HepG2 (cell line): ENCODE measurements at regions not wholly inside any gene's neighbourhood (a gene's known extent, or its start where the extent isn't known, plus 50 kb on each side); places are given as distances from the start of the nearest gene placed in this dataset.

ENCODE experiments used
- ATAC-seq: fragments of 200-7000 bp; cut with Tn5 transposase; 3 replicates; pipeline ENCODE4 v1.9.1; 2020; ENCODE audit warnings: mild to moderate bottlenecking, moderate library complexity
- BruUV-seq: library from RNA; stranded (reverse); fragments of 400-500 nt; replicated peaks from 2 replicates; lab custom pipeline; 2021; lab: Mats Ljungman, UMichigan
- CTCF ChIA-PET: fragments of 300-600 bp; formaldehyde crosslinking; extraction: SDS; loops from one replicate; lab custom pipeline; 2021; ENCODE audit warnings: low total read pairs, inconsistent platforms, low intra/inter-chr PET ratio; lab: Yijun Ruan, JAX
- POLR2A ChIA-PET: fragments of 350-600 bp; sonication (Branson Sonifier 250); formaldehyde crosslinking; loops from one replicate; lab custom pipeline; 2020; ENCODE audit warnings: antibody characterized with exemption, inconsistent platforms; lab: Yijun Ruan, JAX
- DNase-seq: peaks from one replicate; pipeline ENCODE4 v3.0.0-alpha.2; 2015; ENCODE audit warnings: low spot score
- FAIRE-seq: peaks from 3 replicates; lab custom pipeline; 2011; peaks lifted over from hg19 to GRCh38; lab: Jason Lieb, UNC
- H2AFZ ChIP-seq: one replicate; pipeline ENCODE4 v1.6.1; 2011; ENCODE audit warnings: low read length, inconsistent platforms
- H3K27ac ChIP-seq: fragments of 300-600 bp; 3 replicates; pipeline ENCODE4 v1.8.0; 2011; ENCODE audit warnings: mixed run types, mild to moderate bottlenecking, mixed read lengths, low read length, inconsistent platforms; ENCODE audit not compliant: insufficient read depth; ENCODE audit errors: extremely low read length
- H3K27me3 ChIP-seq, 2 experiments: fragments of 200-600 bp in 1 of 2; 2 replicates in 1 of 2; 3 replicates in 1 of 2; pipeline versions ENCODE4 v1.6.0 to v1.8.0; 2011; ENCODE audit warnings: low read length in 2 of 2, mild to moderate bottlenecking in 2 of 2, moderate library complexity in 2 of 2, inconsistent platforms in 1 of 2; ENCODE audit not compliant: insufficient read depth in 2 of 2, control insufficient read depth in 1 of 2
- H3K36me3 ChIP-seq, 2 experiments: fragments of 200-600 bp in 1 of 2; replicated peaks in 1 of 2; 2 replicates in 1 of 2; 3 replicates in 1 of 2; pipeline versions ENCODE4 v1.5.1 to v1.8.0; 2011; ENCODE audit warnings: low read length in 2 of 2, inconsistent platforms in 1 of 2; ENCODE audit not compliant: insufficient read depth in 2 of 2, control insufficient read depth in 1 of 2
- H3K4me1 ChIP-seq: 2 replicates; pipeline ENCODE4 v1.5.1; 2012; ENCODE audit warnings: low read length, inconsistent platforms; ENCODE audit not compliant: insufficient read depth
- H3K4me2 ChIP-seq: 2 replicates; pipeline ENCODE4 v1.6.0; 2011; ENCODE audit warnings: low read depth, low read length, inconsistent platforms
- H3K4me3 ChIP-seq, 3 experiments: fragments of 200-600 bp in 1 of 3; sonication (generic), shearing (Covaris generic) in 1 of 3; replicated peaks in 1 of 3; 2 replicates each; pipeline ENCODE4 v1.5.1; 2011 to 2016; ENCODE audit warnings: low read length in 3 of 3, inconsistent platforms in 2 of 3, low read depth in 2 of 3, mild to moderate bottlenecking in 2 of 3, control low read depth in 1 of 3, mixed read lengths in 1 of 3; ENCODE audit not compliant: insufficient read depth in 1 of 3
- H3K79me2 ChIP-seq: one replicate; pipeline ENCODE4 v1.6.1; 2011; ENCODE audit warnings: low read length, inconsistent platforms; ENCODE audit not compliant: insufficient read depth
- H3K9ac ChIP-seq: 2 replicates; pipeline ENCODE4 v1.6.0; 2011; ENCODE audit warnings: mild to moderate bottlenecking, low read depth, low read length, inconsistent platforms; ENCODE audit not compliant: insufficient read depth
- H3K9me3 ChIP-seq: 2 replicates; pipeline ENCODE4 v1.5.1; 2012; ENCODE audit warnings: mild to moderate bottlenecking, low read length
- H4K20me1 ChIP-seq: 2 replicates; pipeline ENCODE4 v1.6.0; 2011; ENCODE audit warnings: inconsistent platforms, mild to moderate bottlenecking, low read length, moderate library complexity; ENCODE audit not compliant: insufficient read depth
- CSRNP2 ChIP-seq: sonication (generic); formaldehyde crosslinking; conservative IDR thresholded peaks from 2 replicates; pipeline ENCODE4 v1.8.0; 2022; ENCODE audit warnings: low read depth, missing genetic modification reagents
- REL ChIP-seq: sonication (generic); formaldehyde crosslinking; conservative IDR thresholded peaks from 2 replicates; pipeline ENCODE4 v1.8.0; 2022; ENCODE audit warnings: mild to moderate bottlenecking, missing genetic modification reagents, moderate library complexity
- SNRNP70 ChIP-seq: fragments of 200-400 bp; formaldehyde crosslinking; IDR thresholded peaks from 2 replicates; pipeline ENCODE4 v1.6.1; 2017; ENCODE audit warnings: mild to moderate bottlenecking, low read depth, low read length, moderate library complexity
- ZBTB8A ChIP-seq: sonication (generic); formaldehyde crosslinking; IDR thresholded peaks from 2 replicates; pipeline ENCODE4 v1.4.0; 2020; ENCODE audit warnings: mild to moderate bottlenecking, low read depth, missing genetic modification reagents, borderline replicate concordance
- ZFP37 ChIP-seq: sonication (generic); formaldehyde crosslinking; IDR thresholded peaks from 2 replicates; pipeline ENCODE4 v1.4.0; 2020; ENCODE audit warnings: missing genetic modification reagents, borderline replicate concordance
- ZMAT3 ChIP-seq: sonication (generic); formaldehyde crosslinking; conservative IDR thresholded peaks from 2 replicates; pipeline ENCODE4 v1.7.0; 2021; ENCODE audit warnings: missing genetic modification reagents
- ZNF432 ChIP-seq: sonication (generic); formaldehyde crosslinking; IDR thresholded peaks from 2 replicates; pipeline ENCODE4 v1.5.0; 2020; ENCODE audit warnings: missing genetic modification reagents, mild to moderate bottlenecking, borderline replicate concordance
- ZNF703 ChIP-seq: sonication (generic); formaldehyde crosslinking; IDR thresholded peaks from 2 replicates; pipeline ENCODE4 v1.5.1; 2020; ENCODE audit warnings: missing genetic modification reagents, mild to moderate bottlenecking, moderate library complexity, borderline replicate concordance
- ZNF770 ChIP-seq: sonication (generic); formaldehyde crosslinking; IDR thresholded peaks from 2 replicates; pipeline ENCODE4 v1.5.0; 2020; ENCODE audit warnings: mild to moderate bottlenecking, missing genetic modification reagents
- WGBS: methylation state at CpG from one replicate; pipeline ENCODE4 v1.1.6; 2017; ENCODE audit warnings: low lambda C conversion rate; 5-methylcytosine and 5-hydroxymethylcytosine counted together
- in situ Hi-C: cut with HindIII; loops from 2 replicates; pipeline ENCODE4 v1.10.0; 2017; ENCODE audit warnings: low pct_unique_long_range_greater_than_20kb; ENCODE audit not compliant: extremely low pct_ligation_motif_present
- intact Hi-C: fragments of 100-400 bp; cut with micrococcal nuclease; formaldehyde crosslinking; loops from one replicate; pipeline ENCODE4 v1.10.0; 2022; ENCODE audit not compliant: unreplicated experiment
- TF ChIP-seq, protein P1 (sequence below): sonication (generic); formaldehyde crosslinking; IDR thresholded peaks from 2 replicates; pipeline ENCODE4 v1.4.0; 2020; ENCODE audit warnings: missing genetic modification reagents, mild to moderate bottlenecking, borderline replicate concordance

- ChIA-PET POLR2A (no interaction called here), CTCF (no interaction called here)
- TF ChIP-seq, protein P1, sequence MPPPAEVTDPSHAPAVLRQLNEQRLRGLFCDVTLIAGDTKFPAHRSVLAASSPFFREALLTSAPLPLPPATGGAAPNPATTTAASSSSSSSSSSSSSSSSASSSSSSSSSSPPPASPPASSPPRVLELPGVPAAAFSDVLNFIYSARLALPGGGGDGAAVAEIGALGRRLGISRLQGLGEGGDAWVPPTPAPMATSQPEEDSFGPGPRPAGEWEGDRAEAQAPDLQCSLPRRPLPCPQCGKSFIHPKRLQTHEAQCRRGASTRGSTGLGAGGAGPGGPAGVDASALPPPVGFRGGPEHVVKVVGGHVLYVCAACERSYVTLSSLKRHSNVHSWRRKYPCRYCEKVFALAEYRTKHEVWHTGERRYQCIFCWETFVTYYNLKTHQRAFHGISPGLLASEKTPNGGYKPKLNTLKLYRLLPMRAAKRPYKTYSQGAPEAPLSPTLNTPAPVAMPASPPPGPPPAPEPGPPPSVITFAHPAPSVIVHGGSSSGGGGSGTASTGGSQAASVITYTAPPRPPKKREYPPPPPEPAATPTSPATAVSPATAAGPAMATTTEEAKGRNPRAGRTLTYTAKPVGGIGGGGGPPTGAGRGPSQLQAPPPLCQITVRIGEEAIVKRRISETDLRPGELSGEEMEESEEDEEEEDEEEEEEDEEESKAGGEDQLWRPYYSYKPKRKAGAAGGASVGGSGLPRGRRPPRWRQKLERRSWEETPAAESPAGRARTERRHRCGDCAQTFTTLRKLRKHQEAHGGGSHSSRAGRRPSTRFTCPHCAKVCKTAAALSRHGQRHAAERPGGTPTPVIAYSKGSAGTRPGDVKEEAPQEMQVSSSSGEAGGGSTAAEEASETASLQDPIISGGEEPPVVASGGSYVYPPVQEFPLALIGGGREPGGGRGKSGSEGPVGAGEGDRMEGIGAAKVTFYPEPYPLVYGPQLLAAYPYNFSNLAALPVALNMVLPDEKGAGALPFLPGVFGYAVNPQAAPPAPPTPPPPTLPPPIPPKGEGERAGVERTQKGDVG (CRISPR knock-in tag): no peak
- no peak for TF ChIP-seq ZNF770 (CRISPR knock-in tag)
- no peak for TF ChIP-seq ZMAT3 (CRISPR knock-in tag)
- no peak for TF ChIP-seq ZNF703 (CRISPR knock-in tag)
- no peak for TF ChIP-seq REL (CRISPR knock-in tag)
- TF ChIP-seq ZBTB8A (CRISPR knock-in tag): no peak
- TF ChIP-seq ZFP37 (CRISPR knock-in tag): no peak
- no peak for TF ChIP-seq ZNF432 (CRISPR knock-in tag)
- TF ChIP-seq SNRNP70: no peak
- no peak for TF ChIP-seq CSRNP2
- intact Hi-C loops: no loop called here
- H3K4me3 ChIP-seq: no peak overlapping the region
- H3K4me2 ChIP-seq: no peak overlapping the region
- FAIRE-seq (no peak), ATAC-seq (no peak), DNase-seq (no peak)
- no peak overlapping the region for H2AFZ ChIP-seq
- no peaks in the 10 kb centered on the region for H3K4me1 ChIP-seq
- no peak overlapping the region for H3K27ac ChIP-seq
- H3K9ac ChIP-seq: no peak overlapping the region
- H3K79me2 ChIP-seq: no peaks in the 10 kb centered on the region
- 23% methylated on average over 2 of the region's 2 CpGs for WGBS
- H4K20me1 ChIP-seq: no peaks in the 10 kb centered on the region
- H3K36me3 ChIP-seq: no peaks in the 10 kb centered on the region
- peaks cover 0 to 18% of the 10 kb centered on the region in 2 experiments; a peak in 2 of 5 replicates for H3K27me3 ChIP-seq
- no peaks in the 10 kb centered on the region for H3K9me3 ChIP-seq
- in situ Hi-C loops: no loop called here
- no TSS peak for BruUV-seq
Measured at GRCh38 chr14:61644834-61645233, 50.5 kb upstream of the HIF1A start.
